IMR-90 (cell line): ENCODE measurements at regions not wholly inside any gene's neighbourhood (a gene's known extent, or its start where the extent isn't known, plus 50 kb on each side); places are given as distances from the start of the nearest gene placed in this dataset.

Experiments
- CEBPB ChIP-seq: IDR thresholded peaks from 2 replicates; pipeline ENCODE4 v1.6.1; 2012; ENCODE audit warnings: low read depth, low read length, improper control_type of control experiment
- CTCF ChIP-seq: conservative IDR thresholded peaks from 2 replicates; pipeline ENCODE4 v1.5.1; 2012; ENCODE audit warnings: mild to moderate bottlenecking, low read depth, low read length, improper control_type of control experiment
- MXI1 ChIP-seq: IDR thresholded peaks from 2 replicates; pipeline ENCODE4 v1.6.1; 2012; ENCODE audit warnings: low read depth, mild to moderate bottlenecking, low read length, moderate library complexity, borderline replicate concordance
- NFE2L2 ChIP-seq: fragments of 150-350 bp; IDR thresholded peaks from 2 replicates; pipeline ENCODE4 v1.6.1; 2016; ENCODE audit warnings: low read depth, mild to moderate bottlenecking, low read length
- RAD21 ChIP-seq: IDR thresholded peaks from 2 replicates; pipeline ENCODE4 v1.6.1; 2012; ENCODE audit warnings: low read length, improper control_type of control experiment
- RCOR1 ChIP-seq: IDR thresholded peaks from 2 replicates; pipeline ENCODE4 v1.6.1; 2012; ENCODE audit warnings: mild to moderate bottlenecking, low read length, improper control_type of control experiment; ENCODE audit not compliant: insufficient replicate concordance
- SMC3 ChIP-seq: fragments of 150-350 bp; IDR thresholded peaks from 2 replicates; pipeline ENCODE4 v1.6.1; 2016; ENCODE audit warnings: low read depth, mild to moderate bottlenecking, antibody characterized with exemption, low read length, moderate library complexity

- TF ChIP-seq RCOR1: no peak
- no peak for TF ChIP-seq MXI1
- TF ChIP-seq SMC3: no peak
- TF ChIP-seq CTCF: no peak
- TF ChIP-seq CEBPB: no peak
- TF ChIP-seq RAD21: no peak
- no peak for TF ChIP-seq NFE2L2
Measured at GRCh38 chr2:138333677-138334076, 167.9 kb upstream of the SPOPL start.
